ENCODE measurements at regions not wholly inside any gene's neighbourhood (a gene's known extent, or its start where the extent isn't known, plus 50 kb on each side); places are given as distances from the start of the nearest gene placed in this dataset.

GRCh38 chr7:155247479-155248365 is 50.0 kb upstream of the INSIG1 start:
- no peak for TF ChIP-seq CTCF (conservative IDR thresholded peaks at IDR 0.05; ENCODE audit: low read depth, low read length)
- no peaks in the 10 kb centered on the region for H3K79me2 ChIP-seq (ENCODE audit: insufficient read depth, low read depth)
- H3K36me3 ChIP-seq (ENCODE audit: insufficient read depth) = no peaks in the 10 kb centered on the region
- no peak overlapping the region for H3K4me3 ChIP-seq (IDR thresholded peaks at IDR 0.05; ENCODE audit: insufficient read depth, low read depth, low read length)
- H3K9ac ChIP-seq = no peak overlapping the region
- no peak overlapping the region for H3K27ac ChIP-seq
- no peaks in the 10 kb centered on the region; the same call in 1 of the 2 replicates for H3K27me3 ChIP-seq (ENCODE audit: insufficient read depth, low read depth)
- H3K4me2 ChIP-seq = no peak overlapping the region
- H4K20me1 ChIP-seq (ENCODE audit: insufficient read depth) = no peaks in the 10 kb centered on the region
- no peak overlapping the region for H2AFZ ChIP-seq (ENCODE audit: low read depth)
- no peaks in the 10 kb centered on the region for H3K4me1 ChIP-seq (ENCODE audit: low read depth, poor library complexity, severe bottlenecking)

Measured in KMS-11 (cell line).